ENCODE measurements at regions not wholly inside any gene's neighbourhood (a gene's known extent, or its start where the extent isn't known, plus 50 kb on each side); places are given as distances from the start of the nearest gene placed in this dataset.

DNA sequence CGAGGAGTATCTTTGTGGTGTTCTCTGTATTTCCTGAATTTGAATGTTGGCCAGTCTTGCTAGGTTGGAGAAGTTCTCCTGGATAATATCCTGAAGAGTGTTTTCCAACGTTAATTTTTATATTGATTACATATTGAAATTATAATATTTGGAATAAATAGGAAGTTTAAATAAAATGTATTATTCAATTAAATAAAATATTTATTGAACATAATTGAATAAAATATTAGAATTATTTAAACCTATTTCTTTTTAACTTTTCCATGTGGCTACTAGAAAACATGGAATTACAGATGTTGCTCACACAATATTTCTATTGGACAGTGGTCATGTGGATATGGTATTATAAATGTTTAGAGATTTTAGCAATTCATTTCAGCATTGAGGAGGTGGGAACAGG lies 170.8 kb upstream of the FST start:
- H3K4me3 ChIP-seq, result no peak overlapping the region
- DNase-seq (ENCODE audit: low spot score), result no peak
- H3K27ac ChIP-seq, result no peak overlapping the region
- TF ChIP-seq CTCF (IDR thresholded peaks at IDR 0.05), result no peak

DNA sequence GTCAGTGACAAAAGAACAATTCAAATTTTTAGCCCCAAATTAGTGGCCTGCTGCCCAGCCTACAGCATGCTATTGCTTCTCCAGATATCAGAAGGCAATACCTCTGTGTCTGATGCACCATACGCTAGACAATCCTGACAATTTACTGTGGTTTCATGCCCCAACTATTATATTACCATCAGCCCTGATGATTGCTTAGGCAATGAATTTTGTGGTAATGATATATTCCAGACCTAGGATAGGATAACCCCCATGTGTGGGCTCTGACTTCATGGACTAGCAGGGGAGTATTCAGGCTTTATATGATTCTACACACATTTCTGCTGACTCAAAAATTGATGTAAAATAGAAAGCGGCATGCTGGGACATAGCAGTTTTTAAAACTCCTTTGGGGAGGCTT lies 168.7 kb upstream of the FST start:
- no peak for TF ChIP-seq CTCF (IDR thresholded peaks at IDR 0.05)
- H3K27ac ChIP-seq, result no peak overlapping the region
- no peak overlapping the region for H3K4me3 ChIP-seq
- no peak for DNase-seq (ENCODE audit: low spot score)

DNA sequence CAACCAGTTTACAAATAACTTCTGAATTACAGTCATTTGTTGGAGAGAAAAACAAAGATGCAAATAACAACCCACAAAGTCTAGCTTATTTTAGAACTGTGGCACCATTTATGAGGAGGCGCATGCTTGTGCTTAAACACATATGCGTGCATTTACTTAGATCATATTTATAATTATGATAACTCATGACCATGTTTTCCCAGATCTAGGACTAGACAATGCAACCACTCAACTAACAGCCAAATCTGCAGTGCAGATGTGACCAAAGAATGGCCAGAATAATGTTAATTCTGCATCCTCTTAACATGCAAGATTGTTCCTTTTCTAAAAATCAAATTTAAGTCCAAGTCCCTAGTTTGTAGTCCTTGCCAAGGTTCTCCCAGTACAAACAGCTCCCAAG lies 167.3 kb upstream of the FST start:
- TF ChIP-seq CTCF (IDR thresholded peaks at IDR 0.05), result no peak

GRCh38 chr5:53318303-53318702 lies 162.1 kb upstream of the FST start:
- Histone ChIP-seq H3K27ac (no peak overlapping the region), H3K4me3 (no peak overlapping the region)
- DNase-seq (ENCODE audit: low spot score), result no peak
- no peak for TF ChIP-seq CTCF (IDR thresholded peaks at IDR 0.05)

More for the DNA sequence above, 167.3 kb upstream of the FST start:
- no peak overlapping the region for H3K4me3 ChIP-seq
- DNase-seq (ENCODE audit: low spot score), result no peak
- H3K27ac ChIP-seq, result no peak overlapping the region

DNA sequence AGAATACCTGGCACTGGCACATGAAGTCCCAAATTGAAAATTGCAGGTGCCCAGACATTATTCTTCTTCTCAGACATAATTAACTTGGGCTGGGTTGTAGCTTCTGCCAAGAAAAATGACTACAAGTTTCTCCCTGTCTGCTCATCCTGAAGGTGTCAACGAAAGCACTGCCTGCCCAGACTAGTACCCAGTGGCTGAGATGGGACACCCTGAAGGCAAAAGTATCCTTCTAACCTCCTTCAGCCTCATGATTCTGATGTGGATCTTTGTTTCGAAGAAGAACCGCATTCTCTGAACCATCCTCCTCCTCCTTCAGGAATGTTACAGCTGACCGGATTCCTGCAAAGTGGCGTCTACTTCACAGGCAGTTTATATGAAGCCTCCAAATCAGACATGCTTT lies 161.1 kb upstream of the FST start:
- no peak for TF ChIP-seq CTCF (IDR thresholded peaks at IDR 0.05)
- DNase-seq (ENCODE audit: low spot score), result no peak
- Histone ChIP-seq H3K4me3 (no peak overlapping the region), H3K27ac (no peak overlapping the region)

GRCh38 chr5:53321073-53321472 lies 159.4 kb upstream of the FST start:
- TF ChIP-seq CTCF (IDR thresholded peaks at IDR 0.05), result no peak
- Histone ChIP-seq H3K4me3 (no peak overlapping the region), H3K27ac (no peak overlapping the region)
- no peak for DNase-seq (ENCODE audit: low spot score)

DNA sequence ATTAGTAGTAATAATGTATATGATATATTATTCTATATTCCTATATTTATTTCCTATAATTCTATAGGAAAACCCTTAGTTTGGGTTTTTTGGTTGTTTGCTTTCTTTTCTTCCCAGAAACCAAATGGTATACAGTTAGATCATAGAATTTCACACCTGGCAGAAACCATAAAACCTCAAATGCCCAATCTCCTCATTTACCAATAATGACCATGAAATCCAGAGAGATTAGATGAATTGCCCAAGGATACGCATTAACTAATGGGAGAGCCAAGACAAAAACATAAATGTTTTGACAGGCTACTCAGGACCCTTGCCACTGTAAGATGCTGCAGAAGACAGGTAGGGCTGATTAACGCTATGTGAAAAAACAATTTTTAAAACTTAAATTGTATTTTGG lies 158.7 kb upstream of the FST start:
- H3K4me3 ChIP-seq, result no peak overlapping the region
- no peak for DNase-seq (ENCODE audit: low spot score)
- H3K27ac ChIP-seq, result no peak overlapping the region
- no peak for TF ChIP-seq CTCF (IDR thresholded peaks at IDR 0.05)
